ENCODE measurements at regions not wholly inside any gene's neighbourhood (a gene's known extent, or its start where the extent isn't known, plus 50 kb on each side); places are given as distances from the start of the nearest gene placed in this dataset.
A peak's percentile ranks its signal among the peaks of the same experiment; 100 is the strongest.

GRCh38 chr15:58324533-58324932 is 107.3 kb upstream of the LIPC start:
- DNase-seq (ENCODE audit: low spot score): no peak

DNA sequence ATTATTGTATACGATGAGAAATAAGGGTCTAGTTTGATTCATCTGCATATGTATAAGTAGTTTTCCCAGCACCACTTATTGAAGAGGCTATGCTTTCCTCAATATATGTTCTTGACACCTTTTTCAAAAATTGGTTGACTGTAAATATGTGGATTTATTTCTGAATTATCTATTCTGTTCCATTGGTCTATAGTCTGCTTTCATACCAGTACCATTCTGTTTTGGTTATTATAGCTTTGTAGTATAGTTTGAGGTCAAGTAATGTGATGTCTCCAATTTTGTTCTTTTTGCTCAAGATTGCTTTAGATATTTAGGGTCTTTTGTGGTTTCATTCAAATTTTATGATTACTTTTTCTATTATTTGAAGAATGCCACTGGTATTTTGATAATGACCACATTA is 103.8 kb upstream of the LIPC start:
- DNase-seq (ENCODE audit: low spot score): no peak

GRCh38 chr15:58329211-58329610 is 102.6 kb upstream of the LIPC start:
- no peak for DNase-seq (ENCODE audit: low spot score)

GRCh38 chr15:58329781-58330671 is 101.8 kb upstream of the LIPC start:
- DNase-seq (ENCODE audit: low spot score): no peak

DNA sequence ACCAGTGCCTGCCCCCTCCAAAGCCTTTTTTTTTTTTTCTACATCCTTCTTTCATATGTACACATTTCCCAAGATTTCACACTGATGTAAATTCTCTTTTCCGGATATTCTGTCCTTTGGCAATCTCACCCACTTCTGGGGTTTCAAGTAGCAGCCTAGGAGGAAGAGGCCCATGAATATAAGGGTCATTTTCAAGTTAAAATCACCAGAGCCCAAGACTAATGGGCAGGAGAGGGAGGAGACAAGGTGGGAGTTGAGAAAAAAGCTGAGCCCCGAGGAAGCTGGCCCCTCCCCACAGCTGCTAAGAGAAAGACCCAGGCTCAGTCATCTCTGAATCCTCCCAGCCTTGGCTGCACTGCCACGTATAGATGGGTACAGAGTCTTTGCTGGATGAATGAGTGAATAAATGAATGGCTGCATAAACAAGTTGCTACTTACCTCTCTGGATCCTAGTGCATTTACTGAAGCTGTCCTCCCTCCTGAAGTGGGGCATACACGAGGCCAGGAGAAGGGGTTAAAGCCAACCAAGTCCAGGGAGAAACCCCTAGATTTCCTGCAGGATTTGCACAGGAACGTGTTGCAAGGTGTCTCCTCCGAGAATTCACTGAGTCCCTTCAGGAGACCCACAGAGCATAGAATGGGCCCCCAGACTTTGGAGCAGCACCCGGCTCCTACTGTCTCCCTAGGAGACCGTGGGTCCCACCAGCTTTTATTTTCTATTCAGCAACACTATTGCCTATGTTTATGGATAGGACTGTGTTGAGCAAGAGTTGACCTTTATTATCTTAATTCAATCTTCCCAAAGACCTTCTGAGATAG is 100.8 kb upstream of the LIPC start:
- DNase-seq (ENCODE audit: low spot score): no peak

DNA sequence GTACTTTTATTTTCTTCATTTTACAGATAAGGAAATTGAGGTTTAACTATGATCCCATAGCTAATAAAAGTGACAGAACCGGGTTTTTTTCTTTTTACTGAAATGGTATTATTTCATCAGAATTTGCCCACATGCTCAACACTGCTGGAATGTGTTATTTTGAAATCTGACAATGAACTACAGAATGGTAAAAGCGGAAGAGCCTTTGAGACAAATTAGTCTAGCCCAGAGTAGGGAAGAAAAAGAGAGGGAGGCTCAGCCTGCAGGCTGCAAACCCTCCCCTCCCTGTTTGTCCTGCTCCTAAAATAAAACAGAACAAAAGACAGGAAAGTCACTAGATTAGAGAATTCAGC is 100.3 kb upstream of the LIPC start:
- DNase-seq (ENCODE audit: low spot score): peak; percentile 40

- peak; percentile 92 for DNase-seq (ENCODE audit: low spot score)
Observed at GRCh38 chr15:58331913-58332675, 99.7 kb upstream of the LIPC start.

DNA sequence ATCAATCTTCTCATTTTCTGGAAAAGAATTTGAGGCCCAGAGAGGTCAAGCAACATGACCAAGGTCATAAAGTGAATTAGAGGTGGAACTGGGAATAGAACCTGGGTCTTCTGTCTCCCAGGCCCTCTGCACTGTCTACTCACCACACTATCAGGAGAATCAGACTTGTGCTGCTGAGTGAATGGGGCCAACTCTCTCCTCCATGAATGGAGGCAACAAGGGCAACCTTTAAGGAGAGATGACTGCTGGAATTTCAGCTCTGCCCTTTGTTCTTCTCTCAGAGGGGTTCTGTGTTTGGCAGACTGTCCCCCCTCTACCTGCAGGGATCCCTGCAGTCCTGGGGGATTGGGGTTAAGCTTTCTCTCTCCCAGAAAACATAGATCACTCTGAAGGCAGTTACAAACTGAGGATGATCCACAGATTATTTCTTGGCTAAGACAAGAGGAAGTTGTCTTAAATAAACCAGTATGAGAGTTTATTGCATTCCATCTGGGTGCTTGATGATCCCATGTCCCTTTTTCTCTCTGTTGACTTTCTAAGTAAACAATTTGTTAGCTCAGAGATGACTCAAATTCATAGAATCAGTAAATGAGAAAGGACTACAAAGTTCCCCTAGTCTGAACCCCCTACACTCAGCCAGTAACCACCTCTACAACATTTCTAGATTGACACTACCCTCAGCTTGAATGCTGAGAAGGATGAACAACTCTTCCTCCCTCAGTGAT is 99.0 kb upstream of the LIPC start:
- DNase-seq (ENCODE audit: low spot score): peak; percentile 51

GRCh38 chr15:58334803-58335202 is 97.0 kb upstream of the LIPC start:
- DNase-seq (ENCODE audit: low spot score): no peak

DNA sequence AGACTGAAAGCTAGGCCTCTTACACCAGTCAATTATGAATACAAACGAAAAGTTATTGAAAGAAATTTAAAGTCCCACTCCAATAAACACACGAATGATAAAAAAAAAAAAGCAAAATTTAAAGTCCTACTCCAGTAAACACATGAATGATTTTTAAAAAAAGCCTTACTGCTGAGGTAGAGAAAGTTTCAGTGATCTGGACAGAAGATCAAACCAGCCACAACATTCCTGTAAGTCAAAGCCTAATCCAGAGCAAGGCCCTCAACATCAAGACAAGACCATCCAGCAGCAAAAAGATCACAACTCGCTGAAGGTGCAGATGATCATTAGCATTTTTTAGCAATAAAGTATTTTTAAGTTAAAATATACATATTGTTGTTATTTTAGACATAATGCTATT is 95.6 kb upstream of the LIPC start:
- no peak for DNase-seq (ENCODE audit: low spot score)

DNA sequence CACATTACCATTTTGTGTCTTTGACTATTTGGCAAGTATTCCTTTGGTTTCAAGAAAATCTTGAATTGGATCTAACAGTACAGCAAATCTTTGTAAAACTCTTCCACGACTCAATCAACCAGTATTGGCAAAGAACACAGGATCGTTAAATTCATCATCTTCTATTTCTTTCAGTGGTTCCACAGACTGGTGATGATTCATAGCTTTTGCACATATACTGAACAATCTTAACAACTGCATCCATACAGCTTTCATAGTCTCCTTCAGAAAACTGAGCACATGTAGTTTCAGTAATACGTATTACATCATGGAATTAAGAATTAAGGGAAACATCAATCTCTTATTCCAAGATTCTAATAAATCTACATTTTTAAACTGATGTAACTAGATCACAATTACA is 91.6 kb upstream of the LIPC start:
- DNase-seq (ENCODE audit: low spot score): peak; percentile 35

GRCh38 chr15:58342508-58342907 is 89.3 kb upstream of the LIPC start:
- DNase-seq (ENCODE audit: low spot score): no peak

- no peak for DNase-seq (ENCODE audit: low spot score)
Observed at GRCh38 chr15:58344213-58345070, 87.3 kb upstream of the LIPC start.

DNA sequence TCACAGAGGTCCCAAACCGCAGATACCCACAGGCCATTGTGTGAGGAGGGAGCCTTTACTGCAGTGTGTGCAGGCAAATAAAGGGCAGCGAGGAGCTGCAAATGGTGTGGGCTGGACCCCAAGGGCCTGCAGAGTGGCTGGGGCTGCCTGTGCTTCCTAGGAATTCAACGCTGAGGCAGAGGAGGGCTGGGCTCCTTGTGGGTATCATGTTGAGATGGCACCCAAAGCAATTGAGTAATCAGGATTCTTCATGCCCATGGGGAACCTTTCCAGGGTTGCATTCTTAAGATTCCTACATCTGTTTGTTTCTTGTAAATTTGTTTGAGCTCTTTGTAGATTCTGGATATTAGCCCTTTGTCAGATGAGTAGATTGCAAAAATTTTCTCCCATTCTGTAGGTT is 85.4 kb upstream of the LIPC start:
- peak; percentile 78 for DNase-seq (ENCODE audit: low spot score)

DNA sequence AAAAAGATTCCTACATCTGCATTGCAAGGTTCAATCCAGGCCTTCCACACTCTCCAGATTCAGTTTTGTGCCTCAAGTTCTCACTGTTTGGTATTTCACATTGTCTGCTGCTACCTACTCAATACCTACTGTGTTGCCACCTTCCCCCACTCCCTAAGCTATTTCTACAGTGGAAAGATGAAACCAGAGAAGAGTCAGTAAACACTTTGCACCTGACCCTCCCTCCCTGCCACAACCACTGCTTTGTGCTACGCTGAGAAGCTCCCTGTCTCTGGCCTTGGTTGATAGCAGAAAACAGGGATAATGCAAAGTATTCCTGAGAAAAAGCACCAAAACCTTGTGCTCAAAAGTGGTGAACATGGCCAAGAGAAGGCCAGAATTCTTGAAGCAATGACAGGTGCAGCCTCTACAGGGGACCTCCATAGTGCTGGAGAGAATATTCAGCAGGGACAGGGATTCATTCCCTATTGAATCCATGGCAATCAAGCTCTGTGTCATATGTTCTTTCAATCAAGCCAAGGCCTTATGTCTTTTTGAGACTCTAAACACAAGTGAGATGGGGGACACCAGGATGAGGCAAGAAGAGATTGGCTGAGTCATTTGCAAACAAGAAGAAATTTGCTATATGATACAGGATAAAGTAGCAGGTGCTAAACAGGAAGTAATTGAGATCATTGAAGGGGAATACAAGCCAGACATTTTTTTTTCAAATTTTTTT is 83.5 kb upstream of the LIPC start:
- DNase-seq (ENCODE audit: low spot score): no peak

DNA sequence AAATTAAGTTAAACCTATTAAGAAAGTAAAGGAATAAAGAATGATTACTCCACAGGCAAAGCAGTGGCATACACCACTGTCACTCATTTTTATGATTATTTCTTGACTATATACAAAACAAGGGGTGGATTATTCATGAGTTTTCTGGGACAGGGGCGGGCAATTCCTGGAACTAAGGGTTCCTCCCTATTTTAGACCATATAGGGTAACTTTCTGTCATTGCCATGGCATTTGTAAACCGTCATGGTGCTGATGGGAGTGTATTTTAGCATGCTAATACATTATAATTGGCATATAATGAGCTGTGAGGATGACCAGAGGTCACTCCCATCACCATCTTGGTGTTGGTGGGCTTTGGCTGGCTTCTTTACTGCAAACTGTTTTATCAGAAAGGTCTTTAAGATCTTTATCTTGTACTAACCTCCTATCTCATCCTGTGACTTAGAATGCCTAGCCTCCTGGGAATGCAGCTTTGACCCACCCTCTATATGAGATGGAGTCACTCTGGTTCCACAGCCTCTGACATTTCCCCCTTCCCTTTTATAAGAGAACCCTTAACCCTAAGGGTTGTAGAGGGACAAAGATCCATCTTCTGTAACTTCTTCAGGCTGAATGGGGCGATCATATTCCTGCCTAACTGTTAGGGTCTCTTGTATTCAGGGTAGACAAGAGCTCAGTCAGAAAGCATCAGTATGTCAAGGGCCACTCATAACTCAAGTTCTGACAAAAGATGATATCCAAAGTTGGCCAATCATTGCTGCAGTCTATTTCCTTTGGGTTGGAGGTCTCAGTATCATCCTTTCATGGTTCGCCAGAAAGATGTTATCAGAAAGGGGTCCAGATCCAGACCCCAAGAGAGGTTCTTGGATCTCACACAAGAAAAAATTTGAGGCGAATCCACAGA is 79.5 kb upstream of the LIPC start:
- DNase-seq (ENCODE audit: low spot score): no peak

GRCh38 chr15:58355382-58355971 is 76.3 kb upstream of the LIPC start:
- no peak for DNase-seq (ENCODE audit: low spot score)

DNA sequence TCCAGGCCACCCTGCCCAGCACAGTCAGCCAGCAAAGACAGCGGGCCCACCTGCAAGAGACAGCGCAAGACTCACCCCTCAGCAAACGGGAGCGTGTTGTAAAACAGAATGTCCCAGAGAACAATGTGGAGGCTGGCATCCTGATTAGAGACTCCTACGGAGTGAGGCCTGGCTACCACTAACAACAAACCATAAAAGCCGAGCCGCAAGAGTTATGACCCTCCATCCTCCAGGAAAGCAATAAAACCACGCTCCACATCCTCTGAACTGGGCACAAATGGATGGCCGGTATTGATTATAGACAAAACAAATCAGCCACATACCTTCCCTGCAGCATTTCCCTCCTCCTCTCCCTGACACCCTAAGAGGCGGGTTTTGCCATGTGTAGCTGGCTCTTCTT is 75.8 kb upstream of the LIPC start:
- DNase-seq (ENCODE audit: low spot score): no peak

Measured in GM03348 (cell line).